ENCODE measurements at regions not wholly inside any gene's neighbourhood (a gene's known extent, or its start where the extent isn't known, plus 50 kb on each side); places are given as distances from the start of the nearest gene placed in this dataset.

GRCh38 chr2:163982938-163983337 is 247.1 kb upstream of the FIGN start:
- TF ChIP-seq POLR2A (IDR thresholded peaks at IDR 0.05) (no peak), CTCF (IDR thresholded peaks at IDR 0.05) (no peak)
